H1 (cell line): ENCODE measurements at regions not wholly inside any gene's neighbourhood (a gene's known extent, or its start where the extent isn't known, plus 50 kb on each side); places are given as distances from the start of the nearest gene placed in this dataset.
A peak's percentile ranks its signal among the peaks of the same experiment; 100 is the strongest.

Experiments
- CTCF ChIA-PET: fragments of 300-600 bp; sonication (Branson Sonifier 250); formaldehyde crosslinking; loops from one replicate; lab custom pipeline; 2021; ENCODE audit not compliant: partially characterized antibody; lab: Charles Lee
- POLR2A ChIA-PET: fragments of 300-600 bp; sonication (Branson Sonifier 250); formaldehyde crosslinking; loops from one replicate; lab custom pipeline; 2021; ENCODE audit warnings: inconsistent platforms; ENCODE audit not compliant: partially characterized antibody; lab: Charles Lee
- DNase-seq, 2 experiments: peaks; one replicate each; pipeline versions ENCODE4 v3.0.0 to v3.0.0-alpha.2; 2010 to 2022; ENCODE audit warnings: low spot score in 2 of 2, low read depth in 1 of 2, mixed read lengths in 1 of 2
- FAIRE-seq: peaks from 2 replicates; lab custom pipeline; 2011; peaks lifted over from hg19 to GRCh38; lab: Jason Lieb, UNC
- H2AFZ ChIP-seq: 2 replicates; pipeline ENCODE4 v1.8.1; 2012; ENCODE audit warnings: low read length, inconsistent platforms
- H2AK5ac ChIP-seq: 2 replicates; pipeline ENCODE4 v1.6.1; 2013; ENCODE audit warnings: low read depth, low read length
- H2BK120ac ChIP-seq: replicated peaks from 2 replicates; pipeline ENCODE3; 2013; ENCODE audit warnings: low read depth, low read length, inconsistent platforms
- H2BK12ac ChIP-seq: 2 replicates; pipeline ENCODE4 v1.6.1; 2013; ENCODE audit warnings: low read depth, low read length
- H2BK15ac ChIP-seq: 2 replicates; pipeline ENCODE4 v1.6.1; 2013; ENCODE audit warnings: low read length
- H2BK20ac ChIP-seq: 2 replicates; pipeline ENCODE4 v1.6.1; 2013; ENCODE audit warnings: low read length
- H2BK5ac ChIP-seq: 2 replicates; pipeline ENCODE4 v1.6.1; 2013; ENCODE audit warnings: low read depth, low read length
- H3K14ac ChIP-seq: 2 replicates; pipeline ENCODE4 v1.6.1; 2013; ENCODE audit warnings: inconsistent platforms; ENCODE audit not compliant: insufficient read length
- H3K18ac ChIP-seq: 2 replicates; pipeline ENCODE4 v1.6.1; 2013; ENCODE audit warnings: low read length; ENCODE audit errors: extremely low read depth
- H3K23ac ChIP-seq: 2 replicates; pipeline ENCODE4 v1.6.1; 2013; ENCODE audit warnings: inconsistent platforms; ENCODE audit not compliant: insufficient read length
- H3K23me2 ChIP-seq: 2 replicates; pipeline ENCODE4 v1.6.1; 2013; ENCODE audit warnings: low read depth, low read length
- H3K27ac ChIP-seq: 2 replicates; pipeline ENCODE4 v1.6.1; 2011; ENCODE audit warnings: low read depth, low read length, inconsistent platforms
- H3K27me3 ChIP-seq, 4 experiments: replicated peaks in 1 of 4; 1 replicate in 1 of 4; 2 replicates in 3 of 4; pipeline versions ENCODE4 v1.6.1 to v1.8.1; 2011 to 2013; ENCODE audit warnings: low read length in 3 of 4, mild to moderate bottlenecking in 3 of 4, inconsistent platforms in 2 of 4, mixed read lengths in 2 of 4, moderate library complexity in 1 of 4; ENCODE audit not compliant: control insufficient read depth in 3 of 4, insufficient read depth in 3 of 4; ENCODE audit errors: extremely low read depth in 1 of 4
- H3K36me3 ChIP-seq, 4 experiments: 2 replicates each; pipeline versions ENCODE4 v1.6.1 to v1.8.1; 2011 to 2013; ENCODE audit warnings: mild to moderate bottlenecking in 4 of 4, low read length in 3 of 4, moderate library complexity in 2 of 4, control low read depth in 1 of 4, inconsistent platforms in 1 of 4; ENCODE audit not compliant: insufficient read depth in 4 of 4, control insufficient read depth in 2 of 4
- H3K4ac ChIP-seq: replicated peaks from 2 replicates; pipeline ENCODE3; 2013; ENCODE audit warnings: low read length, low read depth, mixed read lengths, inconsistent platforms; ENCODE audit not compliant: insufficient read length
- H3K4me1 ChIP-seq, 4 experiments: replicated peaks in 1 of 4; 1 replicate in 1 of 4; 2 replicates in 3 of 4; pipeline versions ENCODE4 v1.6.1 to v1.8.1; 2011 to 2013; ENCODE audit warnings: low read length in 3 of 4, inconsistent platforms in 2 of 4, mixed read lengths in 1 of 4; ENCODE audit not compliant: insufficient read depth in 4 of 4, control insufficient read depth in 3 of 4
- H3K4me2 ChIP-seq, 2 experiments: 2 replicates each; pipeline versions ENCODE4 v1.6.1 to v1.8.1; 2011 to 2013; ENCODE audit warnings: low read depth in 2 of 2, low read length in 2 of 2, control low read depth in 1 of 2, inconsistent platforms in 1 of 2, mild to moderate bottlenecking in 1 of 2; ENCODE audit not compliant: insufficient read depth in 1 of 2
- H3K4me3 ChIP-seq, 4 experiments: fragments of 200-600, 300-600 bp in 1 of 4; sonication (generic), shearing (Covaris generic), sonication (Bioruptor Twin) in 1 of 4; 2 replicates each; pipeline versions ENCODE4 v1.5.1 to v1.8.1; 2011 to 2016; ENCODE audit warnings: low read length in 4 of 4, low read depth in 3 of 4, control low read depth in 2 of 4, inconsistent platforms in 2 of 4, mild to moderate bottlenecking in 2 of 4, mixed read lengths in 1 of 4, moderate library complexity in 1 of 4; ENCODE audit not compliant: insufficient read depth in 2 of 4; ENCODE audit errors: extremely low read depth in 1 of 4
- H3K56ac ChIP-seq: replicated peaks from 2 replicates; pipeline ENCODE3; 2013; ENCODE audit warnings: low read depth, mild to moderate bottlenecking, mixed read lengths, low read length, inconsistent platforms; ENCODE audit not compliant: insufficient read length
- H3K79me1 ChIP-seq: 2 replicates; pipeline ENCODE4 v1.6.1; 2013; ENCODE audit warnings: low read depth, low read length, control low read depth
- H3K79me2 ChIP-seq, 2 experiments: 2 replicates each; pipeline versions ENCODE4 v1.6.1 to v1.8.1; 2012 to 2013; ENCODE audit warnings: low read length in 2 of 2, mild to moderate bottlenecking in 2 of 2, inconsistent platforms in 1 of 2; ENCODE audit not compliant: insufficient read depth in 2 of 2, control insufficient read depth in 1 of 2
- H3K9ac ChIP-seq, 4 experiments: replicated peaks in 1 of 4; 1 replicate in 1 of 4; 2 replicates in 3 of 4; pipeline versions ENCODE4 v1.6.1 to v1.8.1; 2011 to 2013; ENCODE audit warnings: low read depth in 3 of 4, low read length in 3 of 4, control low read depth in 2 of 4, mild to moderate bottlenecking in 2 of 4, moderate library complexity in 2 of 4, inconsistent platforms in 1 of 4; ENCODE audit errors: extremely low read depth in 1 of 4
- H3K9me3 ChIP-seq, 2 experiments: 2 replicates each; pipeline versions ENCODE4 v1.6.1 to v1.8.1; 2012 to 2013; ENCODE audit warnings: mild to moderate bottlenecking in 2 of 2, moderate library complexity in 2 of 2, control low read depth in 1 of 2, inconsistent platforms in 1 of 2, low read depth in 1 of 2, low read length in 1 of 2, mixed read lengths in 1 of 2; ENCODE audit not compliant: insufficient read depth in 2 of 2
- H4K20me1 ChIP-seq, 2 experiments: replicated peaks in 1 of 2; 2 replicates each; pipeline versions ENCODE3 to v1.8.1; 2011 to 2013; ENCODE audit warnings: inconsistent platforms in 2 of 2, low read length in 2 of 2, mild to moderate bottlenecking in 1 of 2; ENCODE audit not compliant: insufficient read depth in 2 of 2, control insufficient read depth in 1 of 2
- H4K5ac ChIP-seq: 2 replicates; pipeline ENCODE4 v1.6.1; 2013; ENCODE audit warnings: low read length, low read depth, mixed read lengths, inconsistent platforms; ENCODE audit not compliant: insufficient read length
- H4K8ac ChIP-seq: 2 replicates; pipeline ENCODE4 v1.8.0; 2013; ENCODE audit warnings: mild to moderate bottlenecking, moderate library complexity, low read length, inconsistent platforms; ENCODE audit not compliant: insufficient read depth; ENCODE audit errors: extremely low read depth
- H4K91ac ChIP-seq: replicated peaks from 2 replicates; pipeline ENCODE3; 2013; ENCODE audit warnings: low read length, mixed read lengths, inconsistent platforms; ENCODE audit not compliant: insufficient read length
- CHD2 ChIP-seq: IDR thresholded peaks from 2 replicates; pipeline ENCODE4 v1.6.1; 2012; ENCODE audit warnings: low read length, improper control_type of control experiment
- FOSL1 ChIP-seq: IDR thresholded peaks from 2 replicates; pipeline ENCODE4 v1.6.1; 2011; ENCODE audit warnings: mild to moderate bottlenecking, low read depth, low read length, moderate library complexity; ENCODE audit not compliant: insufficient read depth
- KDM1A ChIP-seq: fragments of 200-600, 300-600 bp; sonication (generic); IDR thresholded peaks from 2 replicates; pipeline ENCODE4 v1.7.1; 2016; ENCODE audit warnings: mild to moderate bottlenecking, low read length, borderline replicate concordance
- ZNF274 ChIP-seq: IDR thresholded peaks from 2 replicates; pipeline ENCODE4 v1.7.0; 2012; ENCODE audit warnings: low read length, borderline replicate concordance; ENCODE audit errors: extremely low read depth
- WGBS, 2 experiments: shearing (Covaris generic) in 1 of 2; methylation state at CpG; one replicate each; pipeline versions ENCODE4 v1.1.6 to v1.1.7; 2013 to 2015; ENCODE audit warnings: low lambda C conversion rate in 2 of 2, mixed read lengths in 2 of 2, inconsistent platforms in 1 of 2, low coverage in 1 of 2, missing lambda C conversion rate in 1 of 2; ENCODE audit not compliant: insufficient replicate concordance in 2 of 2, insufficient coverage in 1 of 2, insufficient read length in 1 of 2; ENCODE audit errors: extremely low coverage in 1 of 2, missing lambda C conversion rate in 1 of 2; 5-methylcytosine and 5-hydroxymethylcytosine counted together

DNA sequence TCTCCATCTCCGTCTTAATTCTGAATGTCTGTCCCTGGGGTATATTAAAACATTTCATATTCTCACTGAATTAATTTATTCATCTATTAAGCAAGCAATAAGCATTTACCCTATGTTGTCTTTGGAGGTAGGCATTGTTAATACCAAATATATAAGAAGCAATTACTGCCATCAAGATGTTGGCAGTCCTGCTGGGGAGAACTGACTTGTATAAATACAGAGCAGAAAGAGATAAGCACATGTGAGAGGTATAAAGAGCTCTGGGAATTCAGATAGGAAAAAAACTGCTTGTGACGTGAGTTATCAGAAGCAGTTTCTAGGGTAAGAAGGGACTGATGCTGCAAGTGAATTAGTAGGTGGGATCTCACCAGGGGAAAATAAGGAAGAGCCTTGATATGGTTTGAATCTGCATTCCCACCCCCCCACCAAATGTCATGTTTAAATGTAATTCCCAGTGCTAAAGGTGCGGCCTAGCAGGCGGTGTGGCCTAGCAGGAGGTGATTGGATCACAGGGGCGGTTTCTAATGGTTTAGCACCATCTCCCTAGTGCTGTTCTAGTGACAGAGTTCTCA is 286.8 kb downstream of the RAD51AP2 start:
- H3K79me1 ChIP-seq, result no peaks in the 10 kb centered on the region
- no peak overlapping the region for H2BK15ac ChIP-seq
- H4K91ac ChIP-seq, result no peak overlapping the region
- no peaks in the 10 kb centered on the region for H3K79me2 ChIP-seq
- H3K9ac ChIP-seq, result no peak overlapping the region
- no peaks in the 10 kb centered on the region for H3K9me3 ChIP-seq
- no peaks in the 10 kb centered on the region for H3K23me2 ChIP-seq
- H3K27ac ChIP-seq, result no peak overlapping the region
- H4K20me1 ChIP-seq, result no peaks in the 10 kb centered on the region
- ChIA-PET CTCF (no interaction called here), POLR2A (no interaction called here)
- no peak overlapping the region for H3K14ac ChIP-seq
- no peak overlapping the region for H2BK120ac ChIP-seq
- no peak overlapping the region for H3K18ac ChIP-seq
- TF ChIP-seq KDM1A, result no peak
- TF ChIP-seq CHD2, result no peak
- no peak for TF ChIP-seq ZNF274
- no peak for TF ChIP-seq FOSL1
- H4K8ac ChIP-seq, result 0 out of 2 replicates have a peak overlapping the region, but pooled peaks have one; percentile 18
- H3K4me1 ChIP-seq, result no peaks in the 10 kb centered on the region
- H3K23ac ChIP-seq, result no peak overlapping the region
- no peak overlapping the region for H2BK20ac ChIP-seq
- H3K27me3 ChIP-seq, result no peaks in the 10 kb centered on the region
- no peak overlapping the region for H2BK12ac ChIP-seq
- H2AK5ac ChIP-seq, result no peak overlapping the region
- no peak overlapping the region for H2AFZ ChIP-seq
- H3K4me3 ChIP-seq, result no peak overlapping the region
- no peak overlapping the region for H3K4me2 ChIP-seq
- no peak overlapping the region for H2BK5ac ChIP-seq
- WGBS, 2 experiments, result 91% methylated on average over 5 of the region's 5 CpGs; no CpG with 5 or more reads in 1 of the 2 experiments
- DNase-seq, result no peak
- no peaks in the 10 kb centered on the region for H3K36me3 ChIP-seq
- no peak overlapping the region for H3K56ac ChIP-seq
- no peak overlapping the region for H3K4ac ChIP-seq
- FAIRE-seq, result no peak
- H4K5ac ChIP-seq, result no peak overlapping the region
